HG02763 (cell line): ENCODE measurements at regions not wholly inside any gene's neighbourhood (a gene's known extent, or its start where the extent isn't known, plus 50 kb on each side); places are given as distances from the start of the nearest gene placed in this dataset.
"Not testable (repeated sequence)": the region's sequence is repeated elsewhere in the genome, so short reads cannot be mapped to it uniquely, and the experiment has no call there.

Source experiments
- ATAC-seq: cut with Tn5 transposase; IDR thresholded peaks from one replicate; pipeline ENCODE4 v1.9.1; 2021; ENCODE audit warnings: mild to moderate bottlenecking, moderate library complexity; ENCODE audit not compliant: unreplicated experiment

- no peak for ATAC-seq
These were observed 160.4 kb downstream of the CPEB2 start for GRCh38 chr4:15162465-15163283.

GRCh38 chr4:15163284-15163645 lies 161.0 kb downstream of the CPEB2 start:
- ATAC-seq, result no peak

GRCh38 chr4:15164571-15164970 lies 162.3 kb downstream of the CPEB2 start:
- ATAC-seq, result no peak

GRCh38 chr4:15167743-15168142 lies 165.5 kb downstream of the CPEB2 start:
- no peak for ATAC-seq

- no peak for ATAC-seq
These were observed 166.5 kb downstream of the CPEB2 start for GRCh38 chr4:15168759-15169158.

GRCh38 chr4:15171725-15172124 lies 169.4 kb downstream of the CPEB2 start:
- no peak for ATAC-seq

- no peak for ATAC-seq
These were observed 171.0 kb downstream of the CPEB2 start for GRCh38 chr4:15173251-15173650.

- not testable (repeated sequence) for ATAC-seq
These were observed 171.9 kb downstream of the CPEB2 start for GRCh38 chr4:15174168-15174567.

- ATAC-seq, result not testable (repeated sequence)
These were observed 177.6 kb downstream of the CPEB2 start for GRCh38 chr4:15179842-15180241.

- no peak for ATAC-seq
These were observed 180.4 kb downstream of the CPEB2 start for GRCh38 chr4:15182600-15183220.

- no peak for ATAC-seq
These were observed 183.9 kb downstream of the CPEB2 start for GRCh38 chr4:15186149-15186548.

- no peak for ATAC-seq
These were observed 184.5 kb downstream of the CPEB2 start for GRCh38 chr4:15186806-15187205.

GRCh38 chr4:15188605-15189539 lies 186.6 kb downstream of the CPEB2 start:
- ATAC-seq, result no peak

- no peak for ATAC-seq
These were observed 192.2 kb downstream of the CPEB2 start for GRCh38 chr4:15194520-15194919.

GRCh38 chr4:15197005-15197404 lies 194.7 kb downstream of the CPEB2 start:
- ATAC-seq, result no peak

GRCh38 chr4:15198070-15198727 lies 195.9 kb downstream of the CPEB2 start:
- ATAC-seq, result no peak

GRCh38 chr4:15201782-15202181 lies 199.5 kb downstream of the CPEB2 start:
- no peak for ATAC-seq

GRCh38 chr4:15202481-15202880 lies 200.2 kb downstream of the CPEB2 start:
- no peak for ATAC-seq

- not testable (repeated sequence) for ATAC-seq
These were observed 204.2 kb downstream of the CPEB2 start for GRCh38 chr4:15206526-15206925.

- ATAC-seq, result no peak
These were observed 211.2 kb downstream of the CPEB2 start for GRCh38 chr4:15213302-15213970.
